Gastroesophageal sphincter (tissue), 4 donors: ENCODE measurements at regions not wholly inside any gene's neighbourhood (a gene's known extent, or its start where the extent isn't known, plus 50 kb on each side); places are given as distances from the start of the nearest gene placed in this dataset.

Experiments
- ATAC-seq: fragments of 150-250 bp; one replicate; pipeline ENCODE4 v1.9.1; 2016; ENCODE audit warnings: mild to moderate bottlenecking, moderate library complexity
- H3K27ac ChIP-seq, 4 donors: fragments of 200-600 bp; sonication (generic) in 3 of 4; 1 replicate in 3 of 4; 2 replicates in 1 of 4; pipeline ENCODE4 v1.5.1; 2016 to 2019
- H3K27me3 ChIP-seq: fragments of 200-600 bp; sonication (generic); one replicate; pipeline ENCODE4 v1.5.1; 2019
- H3K36me3 ChIP-seq, 2 donors: fragments of 200-600 bp; sonication (generic); one replicate each; pipeline ENCODE4 v1.5.1; 2019; ENCODE audit warnings: control low read depth in 1 of 2
- H3K4me1 ChIP-seq, 3 donors: fragments of 200-600 bp; sonication (generic); 1 replicate in 2 of 3; 2 replicates in 1 of 3; pipeline ENCODE4 v1.5.1; 2016 to 2019; ENCODE audit warnings: control low read depth in 2 of 3
- H3K4me3 ChIP-seq, 2 donors: fragments of 200-600 bp; sonication (generic); one replicate each; pipeline ENCODE4 v1.5.1; 2019; ENCODE audit warnings: mild to moderate bottlenecking in 1 of 2, moderate library complexity in 1 of 2
- H3K9me3 ChIP-seq, 3 donors: fragments of 200-600 bp; sonication (generic); one replicate each; pipeline ENCODE4 v1.5.1; 2017 to 2019; ENCODE audit warnings: control low read depth in 2 of 3
- EP300 ChIP-seq: sonication (generic); formaldehyde crosslinking; IDR thresholded peaks from one replicate; pipeline ENCODE4 v1.6.1; 2017; ENCODE audit warnings: antibody characterized with exemption, mild to moderate bottlenecking
- POLR2A ChIP-seq, 2 donors: fragments of 450-650 bp; IDR thresholded peaks; one replicate each; pipeline ENCODE4 v1.6.1; 2017; ENCODE audit warnings: antibody characterized with exemption in 2 of 2, mild to moderate bottlenecking in 2 of 2, moderate library complexity in 1 of 2
- POLR2AphosphoS5 ChIP-seq: sonication (generic); formaldehyde crosslinking; IDR thresholded peaks from one replicate; pipeline ENCODE4 v1.6.1; 2017; ENCODE audit warnings: antibody characterized with exemption
- WGBS, 2 donors: methylation state at CpG; one replicate each; pipeline ENCODE4 v1.1.5; 2018; ENCODE audit warnings: low coverage in 1 of 2; 5-methylcytosine and 5-hydroxymethylcytosine counted together
- TF ChIP-seq, protein P1 (sequence below), 4 experiments: fragments of 200-600 bp in 2 of 4; fragments of 450-650 bp in 2 of 4; sonication (generic) in 1 of 4; IDR thresholded peaks; one replicate each; pipeline ENCODE4 v1.5.1; 2017 to 2019; ENCODE audit warnings: antibody characterized with exemption in 4 of 4, mild to moderate bottlenecking in 2 of 4, moderate library complexity in 2 of 4

GRCh38 chr20:4329232-4329631 is 80.1 kb upstream of the ADRA1D start:
- Histone ChIP-seq H3K27me3 (no peaks in the 10 kb centered on the region), H3K4me3 (no peak overlapping the region), H3K9me3 (no peaks in the 10 kb centered on the region), H3K36me3 (no peaks in the 10 kb centered on the region), H3K4me1 (no peaks in the 10 kb centered on the region), H3K27ac (no peak overlapping the region)
- WGBS, 2 donors = 84 to 93% methylated on average over 3 to 4 of the region's 5 CpGs
- TF ChIP-seq POLR2A (IDR thresholded peaks at IDR 0.05) = no peak
- no peak for TF ChIP-seq POLR2AphosphoS5
- no peak for TF ChIP-seq EP300
- TF ChIP-seq, protein P1, sequence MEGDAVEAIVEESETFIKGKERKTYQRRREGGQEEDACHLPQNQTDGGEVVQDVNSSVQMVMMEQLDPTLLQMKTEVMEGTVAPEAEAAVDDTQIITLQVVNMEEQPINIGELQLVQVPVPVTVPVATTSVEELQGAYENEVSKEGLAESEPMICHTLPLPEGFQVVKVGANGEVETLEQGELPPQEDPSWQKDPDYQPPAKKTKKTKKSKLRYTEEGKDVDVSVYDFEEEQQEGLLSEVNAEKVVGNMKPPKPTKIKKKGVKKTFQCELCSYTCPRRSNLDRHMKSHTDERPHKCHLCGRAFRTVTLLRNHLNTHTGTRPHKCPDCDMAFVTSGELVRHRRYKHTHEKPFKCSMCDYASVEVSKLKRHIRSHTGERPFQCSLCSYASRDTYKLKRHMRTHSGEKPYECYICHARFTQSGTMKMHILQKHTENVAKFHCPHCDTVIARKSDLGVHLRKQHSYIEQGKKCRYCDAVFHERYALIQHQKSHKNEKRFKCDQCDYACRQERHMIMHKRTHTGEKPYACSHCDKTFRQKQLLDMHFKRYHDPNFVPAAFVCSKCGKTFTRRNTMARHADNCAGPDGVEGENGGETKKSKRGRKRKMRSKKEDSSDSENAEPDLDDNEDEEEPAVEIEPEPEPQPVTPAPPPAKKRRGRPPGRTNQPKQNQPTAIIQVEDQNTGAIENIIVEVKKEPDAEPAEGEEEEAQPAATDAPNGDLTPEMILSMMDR (IDR thresholded peaks at IDR 0.05) = no peak
- no peak for ATAC-seq

DNA sequence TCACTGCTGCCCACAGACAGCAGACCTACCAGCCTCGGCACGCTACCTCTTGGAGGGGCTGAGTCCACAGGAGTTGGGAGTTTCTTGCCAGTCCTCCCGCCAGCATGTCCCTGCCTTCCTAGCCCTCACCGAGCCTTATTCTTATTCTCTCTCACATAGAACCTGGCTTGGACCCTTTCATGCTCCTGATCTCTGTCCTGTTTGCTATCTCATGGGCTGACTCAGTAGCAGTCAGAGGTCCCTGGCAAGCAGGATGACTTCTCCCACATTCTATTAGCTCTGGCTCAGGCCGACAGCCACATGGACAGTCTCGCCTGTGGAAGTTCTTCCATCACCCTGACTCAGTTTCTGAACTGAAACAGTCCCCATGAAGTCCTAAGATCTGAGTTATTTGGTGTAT is 79.5 kb upstream of the ADRA1D start:
- Histone ChIP-seq H3K4me1 (no peaks in the 10 kb centered on the region), H3K4me3 (no peak overlapping the region), H3K9me3 (no peaks in the 10 kb centered on the region), H3K36me3 (no peaks in the 10 kb centered on the region), H3K27ac (no peak overlapping the region), H3K27me3 (no peaks in the 10 kb centered on the region)
- 83% methylated on average over 5 of the region's 6 CpGs; no CpG with 5 or more reads in 1 of the 2 donors for WGBS, 2 donors
- TF ChIP-seq POLR2A (IDR thresholded peaks at IDR 0.05) (no peak), EP300 (no peak), POLR2AphosphoS5 (no peak)
- TF ChIP-seq, protein P1 (IDR thresholded peaks at IDR 0.05) = no peak
- no peak for ATAC-seq

DNA sequence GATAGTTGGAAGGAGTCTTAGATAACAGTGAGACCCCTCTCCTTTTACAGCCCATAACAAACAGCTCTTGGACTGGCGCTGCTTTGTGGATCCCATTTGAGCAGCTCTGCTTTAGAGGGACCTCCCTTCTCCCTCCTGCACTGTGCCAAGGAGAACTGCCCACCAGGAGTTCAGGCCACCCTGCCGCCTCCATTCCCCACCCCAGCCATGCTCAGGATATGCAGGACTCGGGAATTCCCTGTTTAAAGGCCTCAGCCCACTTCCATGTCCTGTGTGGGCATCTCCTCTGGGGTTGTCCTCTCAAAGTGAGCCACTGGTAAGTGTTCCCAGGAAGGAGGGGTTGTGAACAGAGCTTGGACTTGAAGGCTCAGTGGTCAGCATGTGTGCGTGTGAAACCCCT is 78.9 kb upstream of the ADRA1D start:
- Histone ChIP-seq H3K9me3 (no peaks in the 10 kb centered on the region), H3K27me3 (no peaks in the 10 kb centered on the region), H3K4me3 (no peak overlapping the region), H3K4me1 (no peaks in the 10 kb centered on the region), H3K36me3 (no peaks in the 10 kb centered on the region), H3K27ac (no peak overlapping the region)
- WGBS, 2 donors = 87% methylated on average over 3 of the region's 4 CpGs; no CpG with 5 or more reads in 1 of the 2 donors
- TF ChIP-seq POLR2A (IDR thresholded peaks at IDR 0.05) (no peak), EP300 (no peak), POLR2AphosphoS5 (no peak)
- TF ChIP-seq, protein P1 (IDR thresholded peaks at IDR 0.05) = no peak
- ATAC-seq = no peak

DNA sequence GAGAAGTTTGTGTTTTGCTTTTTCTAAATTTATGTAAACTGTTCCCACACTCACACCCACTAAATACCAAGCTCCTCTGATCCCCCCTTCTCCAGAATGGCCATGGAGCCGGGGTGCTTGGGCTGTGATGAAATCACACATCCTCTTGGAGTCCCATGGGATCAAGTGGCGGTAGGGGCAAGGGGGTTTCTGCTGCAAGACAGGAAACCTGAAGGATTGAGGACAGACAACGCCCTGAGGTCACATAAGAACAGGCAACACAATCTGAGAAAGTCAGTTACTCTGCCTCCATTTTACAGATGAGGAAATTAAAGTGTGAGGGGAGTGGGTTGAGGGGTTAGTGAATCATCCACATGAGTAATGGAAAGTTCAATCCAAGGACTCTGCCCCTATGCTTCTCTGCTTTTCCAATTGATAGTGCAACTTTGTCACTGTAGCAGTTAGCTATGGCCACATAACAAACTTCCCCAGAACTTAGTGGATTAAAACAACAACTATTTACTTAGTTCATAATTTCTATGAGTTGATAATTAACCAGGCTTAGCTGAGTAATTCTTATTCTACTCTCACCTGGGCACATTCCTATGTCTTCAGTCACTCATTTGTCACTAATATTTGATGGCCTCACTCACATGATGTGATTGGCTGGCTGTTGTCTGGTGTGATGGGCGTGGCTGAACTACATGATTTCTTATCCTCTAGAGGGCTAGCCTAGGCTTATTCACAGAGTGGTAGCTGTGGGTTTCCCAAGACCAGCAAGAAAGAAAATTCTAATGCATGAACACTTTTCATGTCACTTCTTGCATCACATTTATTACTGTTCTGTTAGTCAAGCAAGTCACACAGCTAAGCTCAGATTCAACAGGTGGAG is 77.3 kb upstream of the ADRA1D start:
- H3K36me3 ChIP-seq = no peaks in the 10 kb centered on the region
- TF ChIP-seq, protein P1 (IDR thresholded peaks at IDR 0.05) = no peak
- TF ChIP-seq POLR2A (IDR thresholded peaks at IDR 0.05) (no peak), EP300 (no peak), POLR2AphosphoS5 (no peak)
- H3K27ac ChIP-seq = no peak overlapping the region
- H3K27me3 ChIP-seq = no peaks in the 10 kb centered on the region
- WGBS, 2 donors = 50% methylated on average over 2 of the region's 4 CpGs; no CpG with 5 or more reads in 1 of the 2 donors
- no peak overlapping the region for H3K4me3 ChIP-seq
- no peak for ATAC-seq
- H3K4me1 ChIP-seq = no peaks in the 10 kb centered on the region
- no peaks in the 10 kb centered on the region for H3K9me3 ChIP-seq
